ENCODE measurements at regions not wholly inside any gene's neighbourhood (a gene's known extent, or its start where the extent isn't known, plus 50 kb on each side); places are given as distances from the start of the nearest gene placed in this dataset.
"Not testable (repeated sequence)": the region's sequence is repeated elsewhere in the genome, so short reads cannot be mapped to it uniquely, and the experiment has no call there.

DNA sequence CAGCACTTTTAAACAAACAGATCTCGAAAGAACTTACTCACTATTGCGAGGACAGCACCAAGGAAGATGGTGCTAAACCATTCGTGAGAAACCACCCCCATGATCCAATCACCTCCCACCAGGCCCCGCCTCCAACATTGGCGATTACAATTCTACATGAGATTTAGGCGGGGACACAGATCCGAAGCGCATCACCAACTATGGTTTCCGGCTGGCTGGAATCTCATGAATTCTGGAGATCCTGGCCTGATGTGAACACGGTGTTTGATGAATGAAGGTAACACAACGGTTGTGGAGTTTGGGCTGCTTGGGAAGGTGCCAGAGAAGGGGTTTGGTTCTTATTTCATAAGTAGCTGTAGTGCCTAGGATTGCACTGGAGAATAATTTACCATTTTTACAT lies 216.7 kb downstream of the EMX2 start:
- no peak for DNase-seq
- in situ Hi-C loops (cut with HindIII; ENCODE audit: low pct_ligation_motif_present, low pct_unique_long_range_greater_than_20kb, low sequenced_read_pairs), result no loop called here

DNA sequence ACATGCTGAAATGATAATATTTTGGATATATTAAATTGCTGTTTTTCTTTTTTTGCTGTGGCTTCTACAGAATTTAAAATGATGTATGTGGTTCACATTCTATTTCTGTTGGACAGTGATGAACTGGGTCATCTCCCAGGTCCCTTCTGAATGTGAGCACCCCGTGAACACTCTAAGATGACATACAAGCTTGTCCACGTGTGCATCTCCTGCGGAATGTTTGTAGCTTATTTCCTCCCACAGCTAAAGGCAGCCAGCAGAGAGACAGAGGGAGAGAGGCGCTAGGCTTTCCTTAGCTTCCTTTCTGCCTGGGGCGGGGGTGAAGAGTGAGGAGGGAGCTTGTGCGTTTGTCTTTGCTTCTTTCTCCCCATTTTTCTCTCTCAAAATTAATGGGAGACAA lies 219.1 kb downstream of the EMX2 start:
- in situ Hi-C loops (cut with HindIII; ENCODE audit: low pct_ligation_motif_present, low pct_unique_long_range_greater_than_20kb, low sequenced_read_pairs), result no loop called here
- DNase-seq, result no peak

DNA sequence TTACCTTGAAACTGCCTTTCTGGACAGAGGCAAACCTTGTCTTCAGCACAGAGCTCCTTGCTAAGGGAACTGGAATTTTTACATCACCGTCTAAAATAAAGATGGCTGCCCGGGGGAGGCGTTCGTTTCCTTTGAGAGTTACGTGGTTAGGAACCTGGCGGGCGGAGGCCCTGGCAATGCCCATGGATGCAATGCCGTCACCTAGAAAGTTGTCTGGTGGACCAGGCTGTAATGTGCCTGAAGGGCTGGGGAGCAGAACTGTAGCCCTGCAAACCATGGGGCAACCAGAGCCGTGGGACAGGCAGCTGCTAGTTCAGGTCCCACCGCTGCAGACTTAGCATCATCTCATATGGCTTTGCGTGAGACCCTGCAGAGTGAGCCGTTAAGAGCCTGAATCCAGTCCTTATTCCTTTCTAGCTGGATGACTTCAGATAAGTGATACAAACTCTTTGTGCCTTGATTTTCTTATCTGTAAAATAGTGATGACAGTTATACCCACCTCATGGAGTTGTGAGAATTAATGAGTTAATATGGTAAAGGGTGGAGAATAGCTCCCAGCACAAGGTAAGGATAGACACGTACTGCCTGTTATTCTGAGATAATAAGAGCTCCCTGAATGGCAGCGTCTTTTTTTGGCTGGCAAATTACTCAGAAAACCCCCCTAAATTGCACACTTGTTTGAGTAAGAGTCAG lies 219.7 kb downstream of the EMX2 start:
- DNase-seq, result no peak
- in situ Hi-C loops (cut with HindIII; ENCODE audit: low pct_ligation_motif_present, low pct_unique_long_range_greater_than_20kb, low sequenced_read_pairs), result no loop called here

DNA sequence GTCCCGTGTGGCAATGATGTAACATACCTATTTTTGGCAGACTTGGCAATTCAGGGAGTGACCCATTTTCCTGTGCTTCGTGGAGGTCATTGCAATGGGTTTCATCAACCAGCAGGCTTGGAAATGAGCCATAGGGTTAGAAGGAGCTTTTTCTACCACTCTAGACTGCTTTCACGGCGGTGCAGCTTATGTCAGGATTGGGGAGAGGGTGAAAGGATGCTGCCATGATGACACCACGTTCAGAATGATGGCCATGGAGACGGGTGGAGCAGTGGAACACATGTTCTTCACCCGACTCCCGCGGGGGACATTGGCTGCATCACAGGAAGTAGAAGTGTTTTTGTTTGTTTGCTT lies 220.2 kb downstream of the EMX2 start:
- in situ Hi-C loops (cut with HindIII; ENCODE audit: low pct_ligation_motif_present, low pct_unique_long_range_greater_than_20kb, low sequenced_read_pairs), result no loop called here
- DNase-seq, result no peak

DNA sequence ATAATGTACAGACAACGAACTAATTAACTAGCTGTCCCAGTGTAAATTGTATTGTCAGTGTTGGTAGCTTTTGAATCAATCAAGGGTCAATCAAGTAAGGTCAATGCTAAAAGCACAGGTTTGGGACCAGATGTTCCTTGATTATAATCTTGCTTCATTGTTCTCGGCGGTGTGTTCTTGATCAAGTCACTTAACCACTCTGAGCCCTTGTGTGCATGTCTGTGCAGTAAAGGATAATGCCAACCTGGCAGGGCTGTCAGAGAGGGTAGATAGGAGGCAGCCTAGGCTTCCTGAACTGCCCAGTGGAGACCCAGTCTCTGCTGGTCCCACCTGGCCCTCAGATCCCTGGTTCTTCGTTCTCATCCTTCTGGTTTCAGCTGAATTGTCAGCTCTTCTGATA lies 221.0 kb downstream of the EMX2 start:
- no peak for DNase-seq
- in situ Hi-C loops (cut with HindIII; ENCODE audit: low pct_ligation_motif_present, low pct_unique_long_range_greater_than_20kb, low sequenced_read_pairs), result no loop called here

DNA sequence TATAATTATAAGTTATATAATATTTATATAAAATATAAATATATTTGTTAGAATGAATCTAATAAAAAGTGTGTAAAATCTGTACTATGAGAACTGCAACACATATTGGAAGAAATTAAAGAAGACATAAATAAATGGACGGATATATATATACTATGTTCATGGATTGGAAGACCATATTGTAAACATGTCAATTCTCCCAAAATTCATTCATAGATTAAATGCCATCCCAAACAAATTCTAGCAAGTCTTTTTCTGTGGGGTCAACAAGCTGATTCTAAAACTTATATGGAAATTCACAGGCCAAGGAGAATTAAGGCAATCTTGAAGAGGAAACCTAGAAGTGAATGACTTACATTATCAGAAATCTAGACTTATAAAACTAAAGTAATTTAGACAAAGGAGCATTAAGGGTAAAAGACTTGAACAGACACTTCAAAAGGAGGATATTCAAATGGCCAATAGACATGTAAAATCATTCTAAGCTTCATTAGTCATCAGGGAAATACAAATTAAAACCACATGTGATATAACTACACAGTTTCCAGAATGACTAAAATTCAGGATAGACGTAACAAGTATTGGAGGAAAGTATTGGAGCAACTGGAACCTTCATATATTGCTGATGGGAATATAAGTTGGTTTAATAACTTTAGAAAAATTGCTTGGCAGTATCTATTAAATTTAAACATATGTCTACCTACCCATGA lies 225.9 kb downstream of the EMX2 start:
- in situ Hi-C loops (cut with HindIII; ENCODE audit: low pct_ligation_motif_present, low pct_unique_long_range_greater_than_20kb, low sequenced_read_pairs), result no loop called here
- no peak for DNase-seq

DNA sequence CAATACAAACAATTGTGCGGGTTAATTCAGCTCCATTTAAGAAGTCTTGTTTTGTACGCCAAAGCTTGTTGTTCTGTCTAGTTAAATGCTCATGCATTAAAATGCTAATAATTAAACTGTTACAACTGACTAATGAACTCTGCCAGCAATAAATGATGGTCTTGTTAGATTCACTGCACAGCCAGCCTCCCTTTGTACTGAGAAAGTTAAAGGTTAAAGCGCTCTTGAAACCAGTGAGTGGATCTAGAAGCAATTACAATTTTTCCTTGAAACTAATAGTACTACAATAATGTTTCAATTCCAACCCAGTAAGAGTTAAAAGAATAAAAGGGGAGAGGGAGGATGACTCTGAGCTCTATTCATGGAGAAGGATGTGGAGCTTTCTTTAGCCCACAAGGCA lies 233.0 kb downstream of the EMX2 start:
- DNase-seq, result no peak
- in situ Hi-C loops (cut with HindIII; ENCODE audit: low pct_ligation_motif_present, low pct_unique_long_range_greater_than_20kb, low sequenced_read_pairs), result no loop called here

DNA sequence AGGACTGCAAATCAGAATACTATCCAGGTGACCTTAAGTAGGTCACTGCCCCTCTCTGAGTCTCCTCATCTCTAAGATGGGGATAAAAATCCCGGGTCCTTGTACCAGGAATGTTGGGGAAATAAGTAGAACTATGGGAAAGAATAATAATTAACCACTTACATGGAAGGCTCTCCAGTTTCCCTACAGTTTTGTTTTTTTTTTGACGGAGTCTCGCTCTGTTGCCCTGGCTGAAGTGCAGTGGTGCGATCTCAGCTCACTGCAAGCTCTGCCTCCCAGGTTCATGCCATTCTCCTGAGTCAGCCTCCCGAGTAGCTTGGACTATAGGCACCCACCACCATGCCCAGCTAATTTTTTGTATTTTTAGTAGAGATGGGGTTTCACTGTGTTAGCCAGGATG lies 234.7 kb downstream of the EMX2 start:
- in situ Hi-C loops (cut with HindIII; ENCODE audit: low pct_ligation_motif_present, low pct_unique_long_range_greater_than_20kb, low sequenced_read_pairs), result not testable (repeated sequence)

DNA sequence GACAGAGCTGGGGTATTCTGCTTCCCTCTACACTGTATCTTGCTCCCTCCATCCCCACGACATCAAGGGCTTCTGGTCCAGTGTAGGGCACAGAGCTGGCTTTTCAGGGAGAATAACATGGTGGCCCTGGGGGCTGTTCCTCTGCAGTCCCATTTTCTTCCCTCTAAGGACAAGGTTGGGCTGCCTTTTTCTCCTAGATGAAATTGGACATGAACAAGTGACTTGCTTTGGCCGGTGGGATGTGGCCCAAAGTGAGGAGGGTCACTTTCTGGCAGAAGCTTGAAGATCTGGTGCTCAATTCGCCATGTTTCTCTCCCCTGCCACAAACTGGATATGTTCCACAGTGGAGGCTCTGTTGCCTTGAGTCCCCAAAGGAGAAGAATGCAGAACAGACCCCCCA lies 235.7 kb downstream of the EMX2 start:
- in situ Hi-C loops (cut with HindIII; ENCODE audit: low pct_ligation_motif_present, low pct_unique_long_range_greater_than_20kb, low sequenced_read_pairs), result no loop called here
- no peak for DNase-seq

More for the DNA sequence above, 234.7 kb downstream of the EMX2 start:
- peak; percentile 47 for DNase-seq

DNA sequence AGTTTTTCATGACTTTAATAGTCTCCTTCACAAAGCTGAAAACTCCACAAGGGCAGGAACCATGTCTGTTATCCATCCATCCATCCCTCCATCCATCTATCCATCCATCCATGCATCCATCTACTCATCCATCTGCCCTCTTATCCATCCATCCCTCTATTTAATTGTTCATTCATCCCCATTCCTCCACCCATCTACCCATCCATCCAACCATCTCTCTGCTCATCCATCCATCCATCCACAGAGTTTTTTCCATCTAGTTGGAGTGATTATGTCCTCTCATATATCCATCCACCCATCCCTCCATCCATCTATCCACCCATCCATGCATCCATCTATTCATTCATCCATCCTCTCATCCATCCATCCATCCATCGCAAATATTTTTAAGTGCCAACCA lies 237.9 kb downstream of the EMX2 start:
- DNase-seq, result no peak
- in situ Hi-C loops (cut with HindIII; ENCODE audit: low pct_ligation_motif_present, low pct_unique_long_range_greater_than_20kb, low sequenced_read_pairs), result no loop called here

DNA sequence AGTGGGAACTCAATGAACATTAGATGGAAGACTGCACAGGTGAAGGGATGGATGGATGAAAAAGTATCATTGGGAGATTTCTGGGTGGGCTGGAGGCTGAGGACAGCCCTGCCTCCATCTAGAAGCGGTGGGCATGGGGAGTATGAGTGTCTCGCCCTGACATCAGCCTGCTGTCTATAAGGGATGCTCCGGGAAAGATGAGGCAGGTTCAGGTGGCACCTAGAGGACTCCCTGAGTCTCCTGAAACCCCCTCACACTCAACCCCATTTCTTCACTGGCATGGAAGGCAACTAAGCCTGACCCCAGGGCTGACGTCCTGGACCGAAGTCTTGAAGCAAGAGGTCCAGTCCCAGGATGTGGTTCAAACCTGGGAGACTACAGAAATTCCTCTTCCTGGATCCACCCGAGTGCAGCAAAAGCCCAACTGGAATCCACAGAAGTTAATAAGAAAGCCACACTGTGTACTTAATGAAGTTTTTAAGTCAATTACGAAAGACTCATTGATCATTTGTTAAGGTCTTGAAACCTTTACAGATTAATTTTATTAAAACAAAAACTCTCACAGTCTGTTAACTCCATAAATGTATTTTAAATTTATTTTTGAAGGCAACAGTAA lies 238.8 kb downstream of the EMX2 start:
- in situ Hi-C loops (cut with HindIII; ENCODE audit: low pct_ligation_motif_present, low pct_unique_long_range_greater_than_20kb, low sequenced_read_pairs), result no loop called here
- no peak for DNase-seq

DNA sequence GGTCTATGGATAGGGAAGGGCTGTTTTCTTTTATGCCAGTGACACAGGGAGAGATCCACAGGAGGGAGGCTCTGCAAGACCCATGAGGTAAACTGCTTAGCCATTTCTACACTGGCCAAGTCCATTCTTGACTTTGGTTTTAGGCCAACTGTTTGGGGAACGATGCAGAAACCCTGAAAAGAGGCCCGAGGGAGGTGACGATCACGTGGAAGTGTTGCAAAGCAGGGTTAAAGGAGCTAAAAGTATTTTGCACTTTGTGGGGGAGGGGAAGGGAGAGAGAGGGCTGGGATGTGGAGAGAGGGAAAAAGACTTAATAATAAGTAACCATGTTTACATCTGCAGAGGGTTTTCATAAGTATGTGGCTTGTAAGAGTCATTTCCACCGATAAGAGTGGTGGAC lies 239.7 kb downstream of the EMX2 start:
- in situ Hi-C loops (cut with HindIII; ENCODE audit: low pct_ligation_motif_present, low pct_unique_long_range_greater_than_20kb, low sequenced_read_pairs), result no loop called here
- no peak for DNase-seq

DNA sequence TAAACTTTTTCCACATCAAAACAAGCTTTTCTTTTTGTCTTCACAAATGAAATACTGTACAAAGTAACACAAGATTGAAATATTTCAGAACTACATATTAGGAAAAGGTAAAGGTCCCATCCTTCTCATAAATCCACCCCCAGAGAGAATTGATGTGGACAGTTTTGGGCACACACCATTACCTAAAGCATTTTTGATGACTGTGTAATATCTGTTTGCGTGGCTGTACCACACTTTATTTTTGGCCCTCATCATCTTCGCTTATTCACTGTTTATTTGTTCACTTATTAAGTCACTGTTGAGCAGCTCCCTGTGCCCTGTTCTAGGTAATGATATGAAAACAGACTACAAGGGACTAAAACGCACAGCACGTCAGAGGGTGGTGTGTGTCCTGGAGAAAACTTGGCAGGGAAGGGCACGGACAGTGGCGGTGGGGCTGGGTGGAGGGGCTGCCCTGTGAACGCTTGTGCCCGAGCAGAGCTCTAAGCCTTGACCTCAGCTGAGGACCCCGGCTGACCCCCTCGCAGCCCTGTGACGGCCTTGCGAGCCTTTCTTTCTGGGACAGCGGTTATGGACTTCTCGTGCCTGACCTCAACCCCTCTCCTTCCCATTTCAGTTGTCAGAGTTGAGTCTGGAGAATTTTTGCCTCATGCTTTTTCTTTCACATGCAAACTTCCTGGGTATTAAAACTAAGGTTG lies 241.3 kb downstream of the EMX2 start:
- DNase-seq, result no peak
- in situ Hi-C loops (cut with HindIII; ENCODE audit: low pct_ligation_motif_present, low pct_unique_long_range_greater_than_20kb, low sequenced_read_pairs), result no loop called here

DNA sequence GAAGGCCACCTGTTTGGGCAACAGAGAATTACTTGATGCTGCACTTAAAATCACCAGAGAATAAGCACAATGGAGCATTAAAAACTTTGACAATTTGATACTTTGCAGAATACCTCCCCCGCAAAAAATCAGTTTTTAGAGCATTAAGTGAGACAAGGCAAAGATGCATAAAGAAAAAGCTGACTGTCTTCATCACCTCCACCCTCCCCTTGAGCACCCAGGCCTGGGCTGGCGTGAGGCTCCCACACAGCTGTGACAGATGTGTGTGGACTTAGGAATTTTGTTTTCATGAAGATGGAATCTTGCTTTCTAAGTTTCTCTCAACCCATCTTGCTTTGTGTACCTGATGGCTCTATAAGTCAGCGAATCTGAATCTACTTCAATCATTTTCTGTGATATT lies 242.2 kb downstream of the EMX2 start:
- no peak for DNase-seq
- in situ Hi-C loops (cut with HindIII; ENCODE audit: low pct_ligation_motif_present, low pct_unique_long_range_greater_than_20kb, low sequenced_read_pairs), result no loop called here

DNA sequence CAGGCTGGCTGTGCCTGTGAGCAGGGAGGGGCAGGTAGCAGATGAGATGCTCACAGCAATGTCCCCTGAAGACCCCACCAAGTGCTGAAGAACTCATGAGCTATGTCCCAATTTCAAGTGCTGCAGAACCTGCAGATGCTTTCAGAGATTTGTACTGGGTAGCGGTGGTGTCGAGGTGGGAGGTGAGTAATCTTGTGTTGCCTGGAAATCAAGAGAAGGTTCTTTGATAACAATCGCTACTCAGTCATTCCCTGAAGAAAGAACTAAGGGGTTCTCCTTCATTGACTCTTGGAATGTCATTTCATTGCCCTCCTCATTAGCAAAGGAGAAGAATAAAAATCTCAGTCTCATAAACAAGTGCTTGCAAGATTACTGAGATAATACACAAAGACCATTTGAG lies 246.4 kb downstream of the EMX2 start:
- no peak for DNase-seq
- in situ Hi-C loops (cut with HindIII; ENCODE audit: low pct_ligation_motif_present, low pct_unique_long_range_greater_than_20kb, low sequenced_read_pairs), result no loop called here

DNA sequence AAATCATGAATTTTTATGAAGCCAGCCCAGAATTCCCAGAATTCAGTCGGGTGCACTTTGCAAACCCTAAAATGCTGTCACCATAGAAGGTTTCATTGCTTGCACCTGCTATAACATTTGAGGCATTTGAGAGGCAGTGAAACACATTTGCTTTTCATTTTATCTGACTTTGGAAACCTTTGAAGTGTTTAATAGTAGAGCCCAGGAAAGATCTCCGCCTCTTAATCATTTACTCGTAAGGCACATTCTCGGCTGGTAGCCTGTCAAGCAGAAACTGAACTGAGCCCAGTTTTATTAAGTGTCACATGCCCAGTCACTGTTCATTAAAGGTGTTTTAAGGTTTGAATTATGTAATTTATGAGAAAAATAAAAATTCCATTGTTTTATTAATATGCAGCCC lies 247.6 kb downstream of the EMX2 start:
- DNase-seq, result no peak
- in situ Hi-C loops (cut with HindIII; ENCODE audit: low pct_ligation_motif_present, low pct_unique_long_range_greater_than_20kb, low sequenced_read_pairs), result no loop called here

DNA sequence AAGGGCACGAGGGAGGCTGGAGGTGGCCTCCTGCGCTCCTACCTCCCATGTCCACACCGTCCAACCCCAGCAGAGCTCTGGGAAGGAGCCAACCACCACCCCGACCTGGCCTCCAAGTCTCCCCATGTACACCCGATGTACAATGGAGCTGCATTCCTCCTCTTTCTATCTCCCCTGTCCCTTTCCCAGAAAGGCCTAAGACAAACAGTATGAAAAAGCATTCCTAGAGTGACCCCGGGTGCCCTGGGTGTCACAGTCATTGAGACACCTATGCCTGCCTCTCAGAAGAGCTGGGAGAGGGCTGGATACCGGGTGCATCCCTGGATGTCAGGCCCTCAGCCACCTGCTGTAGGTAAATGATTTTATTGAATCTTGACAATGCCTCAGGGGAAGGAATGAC lies 248.1 kb downstream of the EMX2 start:
- in situ Hi-C loops (cut with HindIII; ENCODE audit: low pct_ligation_motif_present, low pct_unique_long_range_greater_than_20kb, low sequenced_read_pairs), result no loop called here
- DNase-seq, result no peak

DNA sequence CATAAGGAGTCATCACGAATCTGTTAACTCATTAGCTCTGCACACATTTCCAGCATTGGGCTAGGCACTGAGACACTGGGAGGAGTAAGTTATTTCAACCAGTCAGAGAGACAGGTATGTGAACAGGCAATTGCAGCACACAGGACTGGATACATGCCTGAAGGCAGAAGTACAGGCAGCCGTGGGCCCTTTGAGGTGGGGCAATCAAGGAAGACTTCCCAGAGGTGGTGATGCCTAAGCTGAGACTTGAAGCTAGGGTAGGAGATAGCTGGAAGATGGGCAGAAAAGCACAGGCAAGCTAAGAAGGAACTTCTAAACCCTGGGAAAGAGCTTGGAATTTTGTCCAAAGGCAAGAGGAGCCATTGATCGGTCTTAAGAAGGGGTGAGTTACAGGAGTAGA lies 249.7 kb downstream of the EMX2 start:
- no peak for DNase-seq

DNA sequence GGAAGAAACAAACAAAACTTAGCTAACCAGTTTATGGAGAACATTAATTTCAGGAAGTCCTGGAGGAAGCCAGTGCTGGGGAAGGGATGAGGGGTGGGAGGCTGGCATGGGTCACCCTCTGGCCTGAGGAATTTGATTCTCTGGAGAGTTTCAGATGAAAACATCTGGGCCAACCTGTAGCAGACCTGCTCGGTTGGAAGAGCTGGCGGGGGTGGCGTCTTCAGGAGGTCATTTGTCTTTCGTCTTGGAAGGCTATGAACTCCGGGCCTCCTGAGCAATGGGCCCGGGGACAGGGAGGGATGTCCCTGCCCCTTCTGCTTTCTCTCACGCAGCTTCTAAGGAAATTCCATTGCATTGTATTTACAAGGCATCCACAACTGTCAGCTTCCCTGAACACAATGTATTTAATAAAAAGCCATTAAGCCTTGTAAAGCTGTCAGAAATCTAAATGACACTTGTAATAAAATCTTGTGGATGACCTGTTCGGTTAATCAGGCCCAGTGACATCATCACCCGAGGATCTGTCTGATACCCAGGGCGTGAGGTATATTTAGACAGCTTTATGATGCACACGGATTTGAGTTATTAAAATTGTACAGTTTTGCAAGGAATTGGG lies 250.5 kb downstream of the RAB11FIP2 start:
- in situ Hi-C loops (cut with HindIII; ENCODE audit: low pct_ligation_motif_present, low pct_unique_long_range_greater_than_20kb, low sequenced_read_pairs), result no loop called here
- no peak for DNase-seq

More for the DNA sequence above, 249.7 kb downstream of the EMX2 start:
- in situ Hi-C loops (cut with HindIII; ENCODE audit: low pct_ligation_motif_present, low pct_unique_long_range_greater_than_20kb, low sequenced_read_pairs), result no loop called here
